CMK (cell line): ENCODE measurements at regions not wholly inside any gene's neighbourhood (a gene's known extent, or its start where the extent isn't known, plus 50 kb on each side); places are given as distances from the start of the nearest gene placed in this dataset.
"Not testable (repeated sequence)": the region's sequence is repeated elsewhere in the genome, so short reads cannot be mapped to it uniquely, and the experiment has no call there.

Source experiments
- DNase-seq: peaks from one replicate; pipeline ENCODE4 v3.0.0-alpha.2; 2010; ENCODE audit warnings: low read depth

DNA sequence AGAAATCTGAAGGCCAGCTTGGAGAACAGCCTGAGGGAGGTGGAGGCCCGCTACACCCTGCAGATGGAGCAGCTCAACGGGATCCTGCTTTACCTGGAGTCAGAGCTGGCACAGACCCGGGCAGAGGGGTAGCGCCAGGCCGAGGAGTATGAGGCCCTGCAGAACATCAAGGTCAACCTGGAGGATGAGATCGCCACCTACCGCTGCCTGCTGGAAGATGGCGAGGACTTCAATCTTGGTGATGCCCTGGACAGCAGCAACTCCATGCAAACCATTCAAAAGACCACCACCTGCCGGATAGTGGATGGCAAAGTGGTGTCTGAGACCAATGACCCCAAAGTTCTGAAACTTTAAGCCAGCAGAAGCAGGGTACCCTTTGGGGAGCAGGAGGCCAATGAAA lies 318.4 kb downstream of the ZFHX3 start:
- not testable (repeated sequence) for DNase-seq

GRCh38 chr16:72728516-72728915 lies 319.4 kb downstream of the ZFHX3 start:
- DNase-seq: no peak

- DNase-seq: no peak
Measured at GRCh38 chr16:72727565-72727964, 320.4 kb downstream of the ZFHX3 start.

GRCh38 chr16:72725643-72726042 lies 322.3 kb downstream of the ZFHX3 start:
- no peak for DNase-seq

GRCh38 chr16:72723781-72724180 lies 324.1 kb downstream of the ZFHX3 start:
- DNase-seq: no peak

DNA sequence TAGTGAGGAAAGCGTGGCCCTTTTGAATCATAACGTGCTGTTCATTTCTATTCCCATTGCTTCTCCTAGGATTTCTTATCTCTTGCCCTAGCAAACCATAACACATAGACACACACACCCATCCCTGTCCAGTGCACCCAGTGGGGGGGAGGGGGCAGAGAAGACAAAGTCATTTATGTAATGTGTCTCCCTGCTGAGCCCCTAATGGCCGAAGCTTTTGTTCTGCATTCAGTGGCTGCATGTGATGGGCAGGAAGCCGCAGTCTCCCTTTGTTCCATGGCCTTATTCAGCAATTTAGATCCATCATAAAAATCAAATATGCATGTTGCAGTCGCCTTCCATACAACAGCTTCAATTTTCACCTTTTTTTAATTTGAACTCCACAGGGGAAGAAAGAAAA lies 325.4 kb downstream of the ZFHX3 start:
- no peak for DNase-seq

- no peak for DNase-seq
Measured at GRCh38 chr16:72721981-72722380, 325.9 kb downstream of the ZFHX3 start.

GRCh38 chr16:72715267-72715666 lies 332.7 kb downstream of the ZFHX3 start:
- DNase-seq: no peak

DNA sequence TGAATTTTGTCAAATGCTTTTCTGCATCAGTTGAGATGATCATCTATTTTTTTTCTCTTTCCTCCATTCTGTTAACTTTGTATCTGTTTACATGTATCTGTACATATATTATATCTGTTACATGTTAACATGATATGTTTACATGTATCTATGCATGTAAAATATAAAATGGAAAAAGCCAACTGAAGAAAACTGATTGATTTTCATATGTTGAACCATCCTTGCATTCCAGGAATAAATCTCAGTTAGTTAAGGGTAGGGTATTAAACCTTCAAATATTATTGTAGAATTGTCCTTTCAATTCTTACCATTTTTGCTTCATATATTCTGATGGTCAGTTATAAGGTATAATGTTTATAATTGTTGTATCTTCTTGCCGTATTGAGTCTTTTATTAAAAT lies 336.1 kb downstream of the ZFHX3 start:
- DNase-seq: no peak

DNA sequence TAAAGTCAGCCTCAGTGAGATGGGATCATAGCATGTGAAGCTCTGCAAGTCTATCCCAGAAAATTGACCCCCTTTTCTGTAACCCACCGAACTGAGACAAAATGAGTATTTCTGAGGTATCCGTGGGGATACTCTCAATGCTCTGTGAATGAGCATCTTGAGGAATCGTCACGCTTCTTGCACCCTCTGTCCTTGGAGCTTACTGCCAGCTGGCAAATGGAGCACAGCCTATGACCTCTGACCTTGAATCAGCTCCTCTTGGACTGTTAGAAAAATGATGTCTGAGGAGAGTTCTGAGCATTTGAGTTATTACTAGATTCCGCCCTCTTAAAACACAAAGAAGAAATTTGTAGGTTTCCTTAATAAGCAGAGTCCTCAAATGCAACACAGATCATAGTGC lies 342.1 kb downstream of the ZFHX3 start:
- DNase-seq: no peak

DNA sequence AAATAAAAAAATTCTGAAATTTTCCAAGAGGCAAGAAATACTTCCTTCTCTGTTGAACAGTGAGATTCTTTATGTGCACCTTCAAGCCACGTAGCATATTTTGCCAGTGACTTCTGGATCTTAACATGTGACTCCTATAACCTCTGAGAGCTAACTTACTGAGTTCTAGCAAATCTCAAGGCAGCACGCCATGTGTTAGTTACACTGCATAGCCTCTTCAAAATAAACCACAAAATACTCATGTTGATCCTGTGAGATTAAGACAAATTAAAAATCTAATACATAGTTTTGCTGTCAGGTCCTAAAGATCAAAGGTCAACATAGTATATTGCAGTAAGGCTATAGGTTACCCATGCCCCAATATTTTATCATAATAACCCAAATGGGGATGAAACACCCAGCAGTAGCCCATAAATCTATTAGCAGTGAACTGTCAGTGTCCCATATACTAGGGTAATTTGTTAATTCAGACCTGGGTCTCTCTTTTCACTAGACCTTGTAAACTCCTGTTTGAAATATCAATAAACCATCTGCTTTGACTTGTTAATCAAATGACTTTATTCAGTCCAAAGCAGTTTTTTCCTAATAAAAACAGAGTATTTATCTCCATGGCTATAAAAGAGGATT lies 343.1 kb downstream of the ZFHX3 start:
- no peak for DNase-seq

DNA sequence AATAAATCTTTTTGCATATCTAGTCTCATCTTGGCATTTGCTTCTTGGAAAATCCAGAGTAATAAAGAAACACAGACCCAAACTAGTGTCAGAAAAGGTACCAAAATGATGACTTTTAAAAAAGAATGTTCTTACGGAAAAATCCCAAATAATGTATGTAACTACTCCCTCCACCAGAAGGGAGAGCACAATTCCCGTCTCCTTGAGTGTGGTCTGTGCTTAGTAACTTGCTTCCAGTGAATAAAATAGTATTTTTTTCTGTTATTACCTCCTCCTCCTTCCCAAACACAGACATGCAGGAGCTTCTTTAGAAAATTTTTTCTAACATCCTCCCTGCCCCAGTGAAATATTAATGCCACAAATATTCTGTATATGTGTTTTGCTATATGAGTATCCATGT lies 358.1 kb downstream of the ZFHX3 start:
- DNase-seq: no peak

DNA sequence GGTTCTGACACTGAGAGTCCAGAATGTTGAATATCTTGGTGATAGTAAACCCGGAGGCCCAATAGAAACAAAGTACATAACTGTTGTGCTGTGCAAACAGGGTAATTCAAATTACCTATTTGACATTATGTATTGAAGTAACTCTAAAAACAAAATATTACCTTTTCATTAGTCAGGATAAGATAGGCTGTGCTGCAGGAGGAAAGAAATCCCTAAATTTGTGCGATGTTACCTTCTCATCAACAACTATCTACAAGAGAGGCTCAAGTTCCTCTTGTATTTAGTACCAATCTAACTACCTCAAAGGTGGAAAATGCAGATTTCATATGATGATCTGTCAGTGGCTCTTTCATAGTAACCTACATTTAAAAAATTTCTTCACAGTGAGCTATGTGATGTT lies 367.2 kb downstream of the ZFHX3 start:
- DNase-seq: no peak

- no peak for DNase-seq
Measured at GRCh38 chr16:72679856-72680255, 368.1 kb downstream of the ZFHX3 start.

GRCh38 chr16:72677662-72678447 lies 370.1 kb downstream of the ZFHX3 start:
- DNase-seq: no peak

DNA sequence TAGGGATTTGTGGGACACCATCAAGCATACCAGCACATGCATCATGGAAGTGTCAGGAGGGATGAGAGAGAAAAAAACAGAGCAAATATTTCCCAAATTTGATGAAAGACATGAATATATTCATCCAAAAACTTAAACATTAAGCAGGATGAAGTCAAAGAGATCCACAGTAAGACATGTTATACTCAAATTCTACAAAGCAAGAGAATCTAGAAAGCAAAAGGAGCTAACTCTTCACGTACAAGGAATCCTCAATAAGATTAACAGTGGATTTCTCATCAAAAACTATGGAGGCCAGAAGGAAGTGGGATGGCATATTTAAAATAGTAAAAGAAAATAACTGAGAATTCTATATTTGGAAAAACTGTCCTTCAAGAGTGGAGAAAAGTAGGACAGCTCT lies 374.8 kb downstream of the ZFHX3 start:
- no peak for DNase-seq

GRCh38 chr16:72666267-72666666 lies 381.7 kb downstream of the ZFHX3 start:
- DNase-seq: no peak

DNA sequence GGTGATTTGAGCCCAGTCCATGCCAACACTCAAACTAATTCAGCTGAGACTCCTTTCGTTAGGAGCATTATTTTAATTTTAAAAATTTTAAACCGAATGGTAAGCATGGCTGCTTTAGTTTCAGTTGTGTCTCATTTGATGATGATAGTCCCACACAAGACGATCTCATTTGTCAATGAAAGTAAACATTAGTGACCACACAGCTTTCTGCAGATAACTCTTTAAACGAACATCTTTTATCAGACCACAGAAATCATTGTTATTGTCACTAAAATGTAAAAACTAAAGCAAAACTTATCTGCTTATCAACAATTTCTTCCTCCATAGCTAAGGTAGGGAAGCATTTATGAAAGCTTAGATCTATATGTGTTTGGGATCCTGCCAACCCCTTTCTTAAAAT lies 382.2 kb downstream of the ZFHX3 start:
- no peak for DNase-seq

DNA sequence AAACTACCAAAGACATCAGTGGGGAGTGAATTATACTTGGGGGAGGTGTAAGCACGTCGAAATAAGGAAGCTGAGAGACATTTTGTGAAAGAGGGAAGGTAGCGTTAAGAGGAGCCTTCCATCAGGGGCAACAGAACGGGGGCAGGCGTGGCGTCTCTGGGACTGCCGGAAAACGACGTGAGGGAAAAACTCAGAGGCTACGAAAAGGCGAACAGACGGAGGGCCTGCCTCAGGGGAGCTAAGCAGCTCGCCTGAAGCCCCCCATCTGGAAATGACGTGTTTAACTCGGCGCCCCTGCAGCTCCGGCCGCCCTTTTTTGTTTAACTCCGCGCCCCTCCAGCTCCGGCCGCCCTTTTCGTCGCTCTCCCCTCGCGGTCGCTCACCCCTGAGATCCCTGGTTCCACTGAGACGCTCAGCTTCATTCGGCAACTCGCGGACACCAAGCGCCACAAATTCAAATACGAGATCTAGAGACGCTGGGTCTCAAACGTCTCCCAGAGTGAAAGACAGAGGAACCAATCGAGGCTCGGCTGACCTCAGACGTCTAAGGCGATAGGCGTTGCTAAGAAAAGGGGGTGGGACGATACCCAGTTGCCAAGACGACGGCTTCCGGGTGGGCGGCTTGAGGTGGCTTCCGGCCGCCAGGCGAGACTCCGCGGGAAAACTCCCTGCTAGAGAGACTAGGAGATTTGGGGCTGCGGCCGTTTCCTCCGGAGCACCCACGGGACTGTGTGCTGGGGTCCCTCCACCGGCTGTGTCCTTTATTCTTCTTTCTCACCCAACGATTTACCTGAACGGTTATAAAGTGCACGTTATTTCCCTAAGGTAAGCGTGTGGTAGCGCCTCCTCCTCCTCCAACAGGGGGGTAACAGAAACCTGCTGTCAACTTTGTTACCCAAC lies 383.2 kb downstream of the ZFHX3 start:
- peak; percentile 98 for DNase-seq

DNA sequence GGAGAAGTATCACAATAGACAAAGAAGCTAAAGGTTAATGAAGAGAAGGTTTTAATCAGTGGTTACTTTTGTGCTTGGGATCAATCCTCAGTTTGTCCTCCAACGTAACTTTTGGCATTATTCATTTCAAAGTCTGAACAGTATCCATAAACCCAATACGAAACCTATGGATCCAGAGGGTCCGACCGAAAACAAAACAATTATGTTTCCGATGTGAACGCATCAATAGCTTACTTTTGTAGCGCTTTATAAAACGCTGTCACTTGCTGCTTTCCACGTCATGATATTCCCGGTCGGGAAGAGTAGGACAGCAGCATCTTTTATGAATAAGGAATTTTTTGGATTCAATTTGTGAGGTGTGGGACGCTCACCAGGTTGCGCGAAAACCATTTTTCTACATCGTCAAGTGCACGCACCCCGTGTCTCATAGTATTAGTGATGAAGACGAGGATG lies 383.8 kb downstream of the ZFHX3 start:
- DNase-seq: no peak

- no peak for DNase-seq
Measured at GRCh38 chr16:72658888-72659717, 388.8 kb downstream of the ZFHX3 start.

DNA sequence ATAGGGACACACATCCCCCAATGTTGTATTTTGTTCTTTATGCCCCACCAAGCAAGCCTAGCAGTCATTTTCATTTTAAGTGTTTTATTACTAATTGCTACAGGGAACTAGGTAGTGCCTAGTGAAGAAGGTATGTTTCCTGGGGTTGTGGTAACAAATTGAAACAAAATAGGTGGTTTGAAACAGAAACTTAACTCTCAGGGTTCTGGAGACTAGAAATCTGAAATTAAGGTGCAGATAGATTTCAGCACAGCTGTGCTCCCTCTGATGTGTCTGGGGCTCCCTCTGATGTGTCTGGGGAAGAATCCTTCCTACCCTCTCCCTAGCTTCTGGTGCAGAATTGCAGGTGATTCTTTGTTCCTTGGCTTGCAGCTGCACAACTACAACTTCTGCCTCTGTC lies 390.1 kb downstream of the ZFHX3 start:
- DNase-seq: no peak
